ENCODE measurements at regions not wholly inside any gene's neighbourhood (a gene's known extent, or its start where the extent isn't known, plus 50 kb on each side); places are given as distances from the start of the nearest gene placed in this dataset.
"Not testable (repeated sequence)": the region's sequence is repeated elsewhere in the genome, so short reads cannot be mapped to it uniquely, and the experiment has no call there.

GRCh38 chr9:97773091-97773490, 76.0 kb upstream of the XPA start:
- intact Hi-C loops (cut with micrococcal nuclease): no loop called here

- intact Hi-C loops (cut with micrococcal nuclease): no loop called here
These were observed 76.6 kb upstream of the XPA start for GRCh38 chr9:97773723-97774122.

- intact Hi-C loops (cut with micrococcal nuclease): no loop called here
These were observed 77.5 kb upstream of the XPA start for GRCh38 chr9:97774673-97775072.

- intact Hi-C loops (cut with micrococcal nuclease): not testable (repeated sequence)
These were observed 74.3 kb upstream of the FOXE1 start for GRCh38 chr9:97778740-97779139.

- intact Hi-C loops (cut with micrococcal nuclease): loop anchor here (5.0 kb wide), 1 partner anchor 67 kb away; no protein-coding TSS in a partner anchor
These were observed 73.4 kb upstream of the FOXE1 start for GRCh38 chr9:97779608-97780007.

GRCh38 chr9:97781902-97782301, 71.1 kb upstream of the FOXE1 start:
- intact Hi-C loops (cut with micrococcal nuclease): loop anchor here (5.0 kb wide), 1 partner anchor 70 kb away; no protein-coding TSS in a partner anchor

- intact Hi-C loops (cut with micrococcal nuclease): no loop called here
These were observed 66.7 kb upstream of the FOXE1 start for GRCh38 chr9:97786341-97786740.

- intact Hi-C loops (cut with micrococcal nuclease): no loop called here
These were observed 65.5 kb upstream of the FOXE1 start for GRCh38 chr9:97787551-97787950.

- intact Hi-C loops (cut with micrococcal nuclease): no loop called here
These were observed 64.0 kb upstream of the FOXE1 start for GRCh38 chr9:97788763-97789663.

- intact Hi-C loops (cut with micrococcal nuclease): no loop called here
These were observed 62.5 kb upstream of the FOXE1 start for GRCh38 chr9:97790542-97790941.

GRCh38 chr9:97791542-97791941, 61.5 kb upstream of the FOXE1 start:
- intact Hi-C loops (cut with micrococcal nuclease): no loop called here

GRCh38 chr9:97793067-97793466, 60.0 kb upstream of the FOXE1 start:
- intact Hi-C loops (cut with micrococcal nuclease): no loop called here

GRCh38 chr9:97794666-97795065, 58.4 kb upstream of the FOXE1 start:
- intact Hi-C loops (cut with micrococcal nuclease): no loop called here

GRCh38 chr9:97796176-97796575, 56.9 kb upstream of the FOXE1 start:
- intact Hi-C loops (cut with micrococcal nuclease): not testable (repeated sequence)

- intact Hi-C loops (cut with micrococcal nuclease): loop anchor here (5.0 kb wide), 3 partner anchors 51 to 1114 kb away; partner anchors contain the start of gene FOXE1
These were observed 51.8 kb upstream of the FOXE1 start for GRCh38 chr9:97801180-97801579.

GRCh38 chr9:97802276-97802675, 50.8 kb upstream of the FOXE1 start:
- intact Hi-C loops (cut with micrococcal nuclease): loop anchor here (2.0 to 5.0 kb wide), 4 partner anchors 50 to 1115 kb away; partner anchors contain the start of gene FOXE1

- intact Hi-C loops (cut with micrococcal nuclease): loop anchor here (1.0 to 5.0 kb wide), 7 partner anchors 49 to 1116 kb away; partner anchors contain the start of genes FOXE1, NCBP1, TSTD2 and XPA
These were observed 49.6 kb upstream of the FOXE1 start for GRCh38 chr9:97803167-97804058.

All from T-helper 1 cell treated with Interleukin-12 subunit alpha and Interleukin-12 subunit beta and Interleukin-4 antibody, amounts not matched to agents 30 ng/mL and 1 ng/mL, for 36 hours (primary cell).